ENCODE measurements at regions not wholly inside any gene's neighbourhood (a gene's known extent, or its start where the extent isn't known, plus 50 kb on each side); places are given as distances from the start of the nearest gene placed in this dataset.

- no peak overlapping the region for H3K27ac ChIP-seq
- TF ChIP-seq, protein P1, sequence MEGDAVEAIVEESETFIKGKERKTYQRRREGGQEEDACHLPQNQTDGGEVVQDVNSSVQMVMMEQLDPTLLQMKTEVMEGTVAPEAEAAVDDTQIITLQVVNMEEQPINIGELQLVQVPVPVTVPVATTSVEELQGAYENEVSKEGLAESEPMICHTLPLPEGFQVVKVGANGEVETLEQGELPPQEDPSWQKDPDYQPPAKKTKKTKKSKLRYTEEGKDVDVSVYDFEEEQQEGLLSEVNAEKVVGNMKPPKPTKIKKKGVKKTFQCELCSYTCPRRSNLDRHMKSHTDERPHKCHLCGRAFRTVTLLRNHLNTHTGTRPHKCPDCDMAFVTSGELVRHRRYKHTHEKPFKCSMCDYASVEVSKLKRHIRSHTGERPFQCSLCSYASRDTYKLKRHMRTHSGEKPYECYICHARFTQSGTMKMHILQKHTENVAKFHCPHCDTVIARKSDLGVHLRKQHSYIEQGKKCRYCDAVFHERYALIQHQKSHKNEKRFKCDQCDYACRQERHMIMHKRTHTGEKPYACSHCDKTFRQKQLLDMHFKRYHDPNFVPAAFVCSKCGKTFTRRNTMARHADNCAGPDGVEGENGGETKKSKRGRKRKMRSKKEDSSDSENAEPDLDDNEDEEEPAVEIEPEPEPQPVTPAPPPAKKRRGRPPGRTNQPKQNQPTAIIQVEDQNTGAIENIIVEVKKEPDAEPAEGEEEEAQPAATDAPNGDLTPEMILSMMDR (IDR thresholded peaks at IDR 0.05), result no peak
- no peak for DNase-seq
These were observed 370.3 kb downstream of the MEIS1 start for GRCh38 chr2:66805016-66805865.

DNA sequence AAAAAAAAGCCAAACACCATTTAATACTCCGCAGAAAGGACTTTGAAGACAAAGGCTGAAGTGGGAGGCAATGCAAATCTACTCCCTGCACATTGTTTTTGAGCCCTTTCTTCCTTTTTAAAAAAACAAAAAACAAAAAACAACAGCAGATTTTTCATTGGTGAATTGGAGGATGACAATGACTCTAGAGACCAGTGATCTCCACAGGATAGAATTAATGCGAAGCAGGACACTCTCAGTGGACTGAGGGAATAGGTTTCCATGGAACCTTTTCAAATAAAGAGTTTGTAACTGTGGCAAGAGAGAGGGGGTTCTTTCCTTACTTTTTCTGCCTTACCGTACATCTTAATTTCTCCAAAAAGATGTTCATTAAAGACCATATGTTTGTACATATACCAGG lies 371.0 kb downstream of the MEIS1 start:
- no peak overlapping the region for H3K4me3 ChIP-seq
- intact Hi-C loops (cut with DNase I; ENCODE audit: low total_unique reads), result no loop called here
- H3K9me3 ChIP-seq, result no peaks in the 10 kb centered on the region
- no peak for DNase-seq
- H3K27me3 ChIP-seq, result no peaks in the 10 kb centered on the region
- TF ChIP-seq, protein P1 (IDR thresholded peaks at IDR 0.05), result no peak
- H3K36me3 ChIP-seq, result no peaks in the 10 kb centered on the region
- no peaks in the 10 kb centered on the region for H3K4me1 ChIP-seq
- H3K27ac ChIP-seq, result no peak overlapping the region

More at GRCh38 chr2:66805016-66805865, 370.3 kb downstream of the MEIS1 start:
- no peaks in the 10 kb centered on the region for H3K4me1 ChIP-seq
- H3K27me3 ChIP-seq, result no peaks in the 10 kb centered on the region
- intact Hi-C loops (cut with DNase I; ENCODE audit: low total_unique reads), result no loop called here
- H3K9me3 ChIP-seq, result no peaks in the 10 kb centered on the region
- no peak overlapping the region for H3K4me3 ChIP-seq
- H3K36me3 ChIP-seq, result no peaks in the 10 kb centered on the region

DNA sequence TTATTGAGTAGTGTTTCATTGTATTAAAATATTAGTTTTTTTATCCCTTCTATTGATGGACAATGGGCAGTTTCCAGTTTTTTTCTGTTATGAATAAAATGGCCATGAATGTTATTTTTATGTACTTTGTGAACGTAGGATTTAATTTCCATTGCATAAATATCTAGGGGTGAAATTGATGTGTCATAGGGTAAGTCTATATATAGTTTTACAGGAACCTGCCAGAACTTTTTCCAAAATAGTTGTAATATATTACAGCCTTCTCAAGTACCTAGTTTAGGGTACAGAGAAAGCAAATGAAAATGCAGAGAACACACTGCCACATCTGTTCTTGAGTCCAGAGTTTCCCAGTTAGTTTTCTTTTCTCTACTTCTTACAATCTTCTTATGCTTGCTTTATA lies 378.6 kb downstream of the MEIS1 start:
- Histone ChIP-seq H3K27me3 (no peaks in the 10 kb centered on the region), H3K9me3 (no peaks in the 10 kb centered on the region), H3K27ac (no peak overlapping the region), H3K4me1 (peaks cover 0 to 12% (median 0%) of the 10 kb centered on the region in 4 donors), H3K4me3 (no peak overlapping the region), H3K36me3 (no peaks in the 10 kb centered on the region)
- DNase-seq, result no peak
- intact Hi-C loops (cut with DNase I; ENCODE audit: low total_unique reads), result no loop called here
- TF ChIP-seq, protein P1 (IDR thresholded peaks at IDR 0.05), result no peak

DNA sequence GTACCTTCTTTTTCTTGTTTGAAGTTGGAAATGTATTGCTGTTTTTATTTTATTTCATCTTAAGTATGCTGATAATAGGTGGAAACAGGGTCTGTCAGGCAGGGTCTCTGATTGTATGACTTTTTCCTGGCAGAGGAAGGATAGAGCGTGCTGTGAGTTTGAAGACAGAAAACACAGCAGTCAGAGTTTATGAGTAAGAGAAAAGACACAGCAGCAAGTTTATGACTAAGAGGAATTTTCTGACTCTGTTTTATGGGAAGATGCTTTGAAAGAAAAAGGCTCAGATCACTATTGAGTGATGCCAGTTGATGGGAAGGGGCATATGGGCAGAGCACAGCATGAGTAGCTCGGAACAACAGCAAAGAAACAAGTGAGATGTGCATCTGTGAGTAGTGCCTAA lies 379.1 kb downstream of the MEIS1 start:
- no peak for DNase-seq
- peaks cover 0 to 12% (median 0%) of the 10 kb centered on the region in 4 donors for H3K4me1 ChIP-seq
- intact Hi-C loops (cut with DNase I; ENCODE audit: low total_unique reads), result no loop called here
- H3K27ac ChIP-seq, result no peak overlapping the region
- no peak overlapping the region for H3K4me3 ChIP-seq
- TF ChIP-seq, protein P1 (IDR thresholded peaks at IDR 0.05), result no peak
- no peaks in the 10 kb centered on the region for H3K36me3 ChIP-seq
- peaks cover 0 to 2% (median 0%) of the 10 kb centered on the region in 3 donors for H3K9me3 ChIP-seq
- H3K27me3 ChIP-seq, result no peaks in the 10 kb centered on the region

DNA sequence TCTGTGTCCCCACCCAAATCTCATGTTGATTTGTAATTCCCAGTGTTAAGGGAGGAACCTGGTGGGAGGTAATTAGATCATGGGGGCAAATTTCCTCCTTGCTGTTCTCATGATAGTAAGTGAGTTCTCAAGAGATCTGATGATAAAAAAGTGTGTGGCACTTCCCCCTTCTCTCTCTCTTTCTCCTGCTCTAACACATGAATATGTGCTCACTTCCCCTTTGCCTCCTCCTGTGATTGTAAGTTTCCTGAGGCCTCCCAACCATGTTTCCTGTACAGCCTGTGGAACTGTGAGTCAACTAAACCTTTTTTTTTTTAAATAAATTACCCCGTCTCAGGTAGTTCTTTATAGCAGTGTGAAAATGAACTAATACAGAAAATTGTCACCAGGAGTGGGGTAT lies 380.0 kb downstream of the MEIS1 start:
- intact Hi-C loops (cut with DNase I; ENCODE audit: low total_unique reads), result no loop called here
- H3K9me3 ChIP-seq, result peaks cover 0 to 4% (median 0%) of the 10 kb centered on the region in 3 donors
- H3K4me1 ChIP-seq, result peaks cover 0 to 12% (median 0%) of the 10 kb centered on the region in 4 donors
- H3K36me3 ChIP-seq, result no peaks in the 10 kb centered on the region
- TF ChIP-seq, protein P1 (IDR thresholded peaks at IDR 0.05), result no peak
- no peak overlapping the region for H3K4me3 ChIP-seq
- no peak overlapping the region for H3K27ac ChIP-seq
- no peak for DNase-seq
- no peaks in the 10 kb centered on the region for H3K27me3 ChIP-seq

All from tibial artery (tissue), 4 donors.